ENCODE measurements at regions not wholly inside any gene's neighbourhood (a gene's known extent, or its start where the extent isn't known, plus 50 kb on each side); places are given as distances from the start of the nearest gene placed in this dataset.
"Not testable (repeated sequence)": the region's sequence is repeated elsewhere in the genome, so short reads cannot be mapped to it uniquely, and the experiment has no call there.

DNA sequence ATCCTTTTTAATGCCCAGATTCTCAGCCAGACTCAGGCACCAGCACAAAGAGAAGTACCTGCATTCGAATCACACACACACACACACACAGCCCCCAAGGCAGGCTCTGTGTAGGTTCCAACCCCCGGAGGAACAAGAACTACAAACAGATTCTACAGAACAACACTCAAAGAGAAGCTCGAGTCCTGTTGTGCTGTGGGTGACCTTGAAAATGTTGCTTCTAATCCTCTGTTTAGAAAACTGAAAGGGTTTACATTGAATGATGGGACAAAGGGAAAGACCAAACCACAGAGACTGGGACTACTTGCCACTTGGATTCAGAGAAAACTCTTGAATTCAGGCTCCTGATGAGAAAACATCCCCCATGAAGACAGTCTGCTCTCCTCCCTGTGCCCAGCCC, 568.8 kb upstream of the C16orf82 start:
- H3F3A ChIP-seq (ENCODE audit: insufficient read depth, low read length) = no peaks in the 10 kb centered on the region
- H3K79me2 ChIP-seq (ENCODE audit: insufficient read depth, low read length) = no peaks in the 10 kb centered on the region
- H3K27ac ChIP-seq (ENCODE audit: low read depth, low read length, poor library complexity, severe bottlenecking) = no peak overlapping the region
- TF ChIP-seq EZH2 (IDR thresholded peaks at IDR 0.05; ENCODE audit: borderline replicate concordance, low read length) = no peak
- TF ChIP-seq CTCF (IDR thresholded peaks at IDR 0.05; ENCODE audit: low read length) = no peak
- no peaks in the 10 kb centered on the region for H3K9me2 ChIP-seq (ENCODE audit: low read depth, low read length)
- H3K4me3 ChIP-seq (ENCODE audit: low read depth, low read length, poor library complexity, severe bottlenecking) = no peak overlapping the region
- H3K9me3 ChIP-seq (ENCODE audit: low read length) = no peaks in the 10 kb centered on the region
- H3K36me3 ChIP-seq (ENCODE audit: insufficient read depth, low read length) = no peaks in the 10 kb centered on the region
- H2AFZ ChIP-seq (ENCODE audit: low read length) = no peak overlapping the region
- no peaks in the 10 kb centered on the region for H3K27me3 ChIP-seq (ENCODE audit: insufficient read depth, low read length)
- H3K4me2 ChIP-seq (ENCODE audit: low read length) = no peak overlapping the region
- no peaks in the 10 kb centered on the region for H3K4me1 ChIP-seq (ENCODE audit: insufficient read depth, low read length, severe bottlenecking)
- H3K9ac ChIP-seq (ENCODE audit: low read length) = no peak overlapping the region
- H4K20me1 ChIP-seq (ENCODE audit: insufficient read depth, low read length) = no peaks in the 10 kb centered on the region

GRCh38 chr16:26500326-26500725, 566.4 kb upstream of the C16orf82 start:
- TF ChIP-seq EZH2 (IDR thresholded peaks at IDR 0.05; ENCODE audit: borderline replicate concordance, low read length) (no peak), CTCF (IDR thresholded peaks at IDR 0.05; ENCODE audit: low read length) (no peak)
- Histone ChIP-seq H2AFZ (ENCODE audit: low read length) (no peak overlapping the region), H4K20me1 (ENCODE audit: insufficient read depth, low read length) (no peaks in the 10 kb centered on the region), H3K9ac (ENCODE audit: low read length) (no peak overlapping the region), H3K9me2 (ENCODE audit: low read depth, low read length) (no peaks in the 10 kb centered on the region), H3F3A (ENCODE audit: insufficient read depth, low read length) (no peaks in the 10 kb centered on the region), H3K4me2 (ENCODE audit: low read length) (no peak overlapping the region), H3K4me3 (ENCODE audit: low read depth, low read length, poor library complexity, severe bottlenecking) (no peak overlapping the region), H3K79me2 (ENCODE audit: insufficient read depth, low read length) (no peaks in the 10 kb centered on the region), H3K27me3 (ENCODE audit: insufficient read depth, low read length) (no peaks in the 10 kb centered on the region), H3K27ac (ENCODE audit: low read depth, low read length, poor library complexity, severe bottlenecking) (no peak overlapping the region), H3K36me3 (ENCODE audit: insufficient read depth, low read length) (no peaks in the 10 kb centered on the region), H3K4me1 (ENCODE audit: insufficient read depth, low read length, severe bottlenecking) (no peaks in the 10 kb centered on the region), H3K9me3 (ENCODE audit: low read length) (no peaks in the 10 kb centered on the region)

- H3F3A ChIP-seq (ENCODE audit: insufficient read depth, low read length) = no peaks in the 10 kb centered on the region
- no peak overlapping the region for H2AFZ ChIP-seq (ENCODE audit: low read length)
- no peaks in the 10 kb centered on the region for H3K27me3 ChIP-seq (ENCODE audit: insufficient read depth, low read length)
- TF ChIP-seq CTCF (IDR thresholded peaks at IDR 0.05; ENCODE audit: low read length) (no peak), EZH2 (IDR thresholded peaks at IDR 0.05; ENCODE audit: borderline replicate concordance, low read length) (no peak)
- H3K27ac ChIP-seq (ENCODE audit: low read depth, low read length, poor library complexity, severe bottlenecking) = no peak overlapping the region
- H3K9ac ChIP-seq (ENCODE audit: low read length) = no peak overlapping the region
- H3K9me2 ChIP-seq (ENCODE audit: low read depth, low read length) = no peaks in the 10 kb centered on the region
- no peak overlapping the region for H3K4me2 ChIP-seq (ENCODE audit: low read length)
- H3K4me3 ChIP-seq (ENCODE audit: low read depth, low read length, poor library complexity, severe bottlenecking) = no peak overlapping the region
- no peaks in the 10 kb centered on the region for H3K79me2 ChIP-seq (ENCODE audit: insufficient read depth, low read length)
- no peaks in the 10 kb centered on the region for H4K20me1 ChIP-seq (ENCODE audit: insufficient read depth, low read length)
- no peaks in the 10 kb centered on the region for H3K4me1 ChIP-seq (ENCODE audit: insufficient read depth, low read length, severe bottlenecking)
- no peaks in the 10 kb centered on the region for H3K9me3 ChIP-seq (ENCODE audit: low read length)
- no peaks in the 10 kb centered on the region for H3K36me3 ChIP-seq (ENCODE audit: insufficient read depth, low read length)
Observed at GRCh38 chr16:26505496-26505895, 561.2 kb upstream of the C16orf82 start.

DNA sequence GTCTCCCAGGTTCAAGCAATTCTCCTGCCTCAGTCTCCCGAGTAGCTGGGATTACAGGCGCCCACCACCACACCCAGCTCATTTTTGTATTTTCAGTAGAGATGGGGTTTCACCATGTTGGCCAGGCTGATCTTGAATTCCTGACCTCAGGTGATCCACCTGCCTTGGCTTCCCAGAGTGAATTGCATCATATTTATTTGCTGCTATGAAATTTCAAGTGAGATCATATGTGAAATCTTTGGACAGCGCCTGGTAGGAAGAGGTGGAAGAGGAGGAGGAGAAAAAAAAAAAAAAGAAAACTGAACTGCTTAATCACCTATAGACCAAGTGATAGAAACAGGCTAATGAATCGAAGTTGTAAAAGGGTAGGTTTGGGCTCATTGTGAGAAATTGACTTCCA, 557.8 kb upstream of the C16orf82 start:
- not testable (repeated sequence) for H4K20me1 ChIP-seq (ENCODE audit: insufficient read depth, low read length); H3K4me1 ChIP-seq (ENCODE audit: insufficient read depth, low read length, severe bottlenecking); H3F3A ChIP-seq (ENCODE audit: insufficient read depth, low read length); H2AFZ ChIP-seq (ENCODE audit: low read length); H3K27ac ChIP-seq (ENCODE audit: low read depth, low read length, poor library complexity, severe bottlenecking); H3K36me3 ChIP-seq (ENCODE audit: insufficient read depth, low read length); H3K9me3 ChIP-seq (ENCODE audit: low read length); H3K9ac ChIP-seq (ENCODE audit: low read length); H3K4me2 ChIP-seq (ENCODE audit: low read length); H3K4me3 ChIP-seq (ENCODE audit: low read depth, low read length, poor library complexity, severe bottlenecking); H3K9me2 ChIP-seq (ENCODE audit: low read depth, low read length); H3K79me2 ChIP-seq (ENCODE audit: insufficient read depth, low read length); H3K27me3 ChIP-seq (ENCODE audit: insufficient read depth, low read length)
